GM19035 (cell line): ENCODE measurements at regions not wholly inside any gene's neighbourhood (a gene's known extent, or its start where the extent isn't known, plus 50 kb on each side); places are given as distances from the start of the nearest gene placed in this dataset.

Experiments
- ATAC-seq: cut with Tn5 transposase; IDR thresholded peaks from one replicate; pipeline ENCODE4 v1.9.1; 2021; ENCODE audit not compliant: unreplicated experiment

GRCh38 chr6:133748628-133749027 lies 140.3 kb upstream of the TCF21 start:
- ATAC-seq = no peak

DNA sequence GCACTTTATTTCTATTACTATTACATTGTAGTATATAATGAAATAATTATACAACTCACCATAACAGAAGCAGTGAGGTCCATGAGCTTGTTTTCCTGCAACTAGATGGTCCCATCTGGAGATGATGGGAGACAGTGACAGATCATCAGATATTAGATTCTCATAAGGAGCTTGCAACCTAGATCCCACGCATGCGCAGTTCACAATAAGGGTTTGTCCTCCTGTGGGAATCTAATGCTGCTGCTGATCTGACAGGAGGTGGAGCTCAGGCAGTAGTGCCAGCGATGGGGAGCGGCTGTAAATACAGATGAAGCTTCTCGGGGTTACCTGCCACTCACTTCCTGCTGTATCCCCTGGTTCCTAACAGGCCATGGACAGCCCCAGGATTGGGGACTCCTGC lies 139.5 kb upstream of the TCF21 start:
- no peak for ATAC-seq

GRCh38 chr6:133752129-133752528 lies 136.8 kb upstream of the TCF21 start:
- no peak for ATAC-seq

- no peak for ATAC-seq
Observed at GRCh38 chr6:133753756-133754155, 135.2 kb upstream of the TCF21 start.

- no peak for ATAC-seq
Observed at GRCh38 chr6:133754298-133754697, 134.6 kb upstream of the TCF21 start.

- no peak for ATAC-seq
Observed at GRCh38 chr6:133756078-133756695, 132.7 kb upstream of the TCF21 start.

- ATAC-seq = no peak
Observed at GRCh38 chr6:133757335-133757734, 131.6 kb upstream of the TCF21 start.

DNA sequence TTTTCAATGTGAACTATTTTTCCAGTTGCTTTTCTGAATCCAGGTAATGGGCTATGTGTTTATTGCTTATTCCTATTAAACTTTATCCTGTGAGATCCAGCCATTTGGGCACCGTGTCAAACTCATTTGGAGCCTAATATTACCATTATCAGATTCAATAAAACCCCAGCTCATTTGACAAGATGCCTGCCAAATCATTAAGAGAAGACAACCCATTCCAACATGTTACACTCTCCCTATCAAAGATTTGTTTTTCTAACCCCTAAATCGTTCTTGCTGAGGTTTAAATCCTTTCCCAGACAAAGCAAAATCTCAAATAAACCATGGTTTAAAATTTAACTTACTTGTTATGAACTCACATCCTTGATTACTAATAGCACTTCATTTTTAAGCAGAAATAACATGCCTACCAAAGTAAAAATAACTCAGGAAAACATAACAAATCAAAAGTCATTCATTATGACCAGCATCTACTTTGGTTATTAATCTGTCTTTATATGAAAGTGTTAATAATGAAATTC lies 130.0 kb upstream of the TCF21 start:
- ATAC-seq = no peak

- no peak for ATAC-seq
Observed at GRCh38 chr6:133759524-133759923, 129.4 kb upstream of the TCF21 start.

DNA sequence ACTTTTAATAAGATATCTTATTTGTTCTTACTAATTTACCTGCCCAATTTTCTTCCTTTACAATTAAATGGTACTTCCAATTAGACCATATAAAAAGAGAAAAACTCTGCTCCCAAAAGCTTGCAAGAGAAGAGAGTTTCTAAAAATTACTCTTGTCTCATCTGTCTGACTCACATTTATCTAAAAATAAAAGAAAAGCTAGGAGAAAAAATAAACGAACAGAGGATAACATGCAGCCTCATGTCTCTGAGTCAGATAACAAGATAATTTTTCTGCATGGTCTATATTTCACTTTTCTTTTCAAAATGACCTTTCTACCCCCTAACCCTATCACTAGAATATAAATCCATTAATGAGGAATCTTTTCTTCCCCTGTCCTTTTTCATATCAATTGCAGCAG lies 127.2 kb upstream of the TCF21 start:
- no peak for ATAC-seq

DNA sequence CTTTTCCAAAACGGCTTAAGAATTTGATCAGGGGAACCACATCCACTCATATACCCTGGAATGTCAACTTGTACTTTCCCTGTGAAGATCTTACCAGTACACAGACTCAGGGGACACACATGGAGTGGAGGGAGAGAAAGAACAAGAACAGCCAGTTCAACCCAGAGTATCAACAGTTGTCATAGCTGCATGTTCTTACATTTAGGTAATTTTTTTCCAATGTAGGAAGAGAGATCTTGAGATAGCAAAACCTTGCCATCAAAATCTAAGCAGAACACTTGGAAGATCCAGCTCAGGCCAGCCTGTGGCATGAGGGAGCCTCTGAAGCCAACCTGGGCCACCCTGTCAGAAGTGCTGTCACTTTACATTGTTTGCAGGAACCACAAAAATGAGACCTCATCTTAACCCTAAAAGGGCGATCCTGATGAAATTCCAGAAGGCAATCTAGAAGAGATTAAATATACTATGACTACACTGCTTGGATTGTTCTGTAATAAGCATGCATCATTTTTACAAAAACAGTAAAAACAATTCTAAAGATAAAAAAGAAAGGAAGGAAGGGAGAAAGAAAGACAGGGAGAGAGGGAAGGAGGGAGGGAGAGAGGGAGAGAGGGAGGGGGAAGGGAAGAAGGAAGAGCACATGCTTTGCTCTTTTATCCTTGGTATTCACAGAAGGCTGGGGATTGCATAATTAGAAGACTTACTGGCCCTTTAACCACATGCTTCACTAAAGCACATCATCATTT lies 124.7 kb upstream of the TCF21 start:
- no peak for ATAC-seq

DNA sequence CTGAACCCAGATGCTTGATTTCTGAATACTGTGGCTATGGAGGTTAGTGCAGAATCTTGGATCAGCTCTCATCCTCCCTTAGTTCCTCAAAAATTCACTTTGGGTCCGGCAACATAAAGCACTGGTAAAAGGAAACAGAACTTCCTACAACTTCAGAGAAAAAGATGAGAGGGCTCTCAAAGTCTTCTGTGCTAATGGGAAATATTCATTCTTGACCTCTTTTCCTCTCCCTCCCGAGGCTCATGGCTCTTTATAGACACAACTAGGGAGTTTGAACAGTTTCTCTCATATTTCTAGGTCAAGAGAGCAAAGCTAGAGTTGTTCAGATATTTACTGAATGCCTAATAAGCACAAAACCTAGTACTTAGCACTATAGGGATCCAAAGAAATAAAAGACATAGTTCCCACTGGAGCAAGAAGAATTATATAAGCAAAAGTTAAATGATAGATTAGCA lies 124.1 kb upstream of the TCF21 start:
- no peak for ATAC-seq

DNA sequence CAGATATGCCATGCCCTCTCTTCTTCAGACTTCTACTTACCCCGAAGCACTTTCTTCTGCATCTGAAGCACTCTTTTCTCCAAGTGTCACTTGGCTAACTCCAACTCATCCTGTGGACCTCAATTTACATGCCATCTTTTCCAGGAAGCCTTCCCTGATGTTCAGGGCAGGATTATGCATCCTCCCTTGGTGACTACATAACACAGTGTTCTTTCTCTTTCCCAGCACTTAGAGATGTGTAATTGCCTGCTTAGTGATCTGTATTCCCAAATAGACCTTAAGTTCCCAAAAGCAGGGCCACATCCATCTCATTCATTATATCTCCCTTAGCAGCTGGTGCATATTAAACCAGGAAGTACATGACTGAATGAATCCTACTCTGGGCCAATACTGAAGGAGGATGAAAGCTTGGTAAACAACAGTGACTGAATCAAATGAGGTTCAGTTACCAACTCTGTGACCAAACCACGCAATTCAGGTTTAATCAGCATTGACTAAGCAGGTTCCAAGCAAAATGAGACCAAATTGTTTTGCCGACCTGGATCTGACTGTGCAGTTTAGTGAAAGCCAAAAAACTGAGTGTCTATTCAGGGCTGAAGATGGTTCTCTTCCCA lies 121.4 kb upstream of the TCF21 start:
- no peak for ATAC-seq

- no peak for ATAC-seq
Observed at GRCh38 chr6:133768656-133769295, 120.1 kb upstream of the TCF21 start.

- ATAC-seq = no peak
Observed at GRCh38 chr6:133769463-133769862, 119.5 kb upstream of the TCF21 start.

GRCh38 chr6:133772567-133772966 lies 116.3 kb upstream of the TCF21 start:
- no peak for ATAC-seq

DNA sequence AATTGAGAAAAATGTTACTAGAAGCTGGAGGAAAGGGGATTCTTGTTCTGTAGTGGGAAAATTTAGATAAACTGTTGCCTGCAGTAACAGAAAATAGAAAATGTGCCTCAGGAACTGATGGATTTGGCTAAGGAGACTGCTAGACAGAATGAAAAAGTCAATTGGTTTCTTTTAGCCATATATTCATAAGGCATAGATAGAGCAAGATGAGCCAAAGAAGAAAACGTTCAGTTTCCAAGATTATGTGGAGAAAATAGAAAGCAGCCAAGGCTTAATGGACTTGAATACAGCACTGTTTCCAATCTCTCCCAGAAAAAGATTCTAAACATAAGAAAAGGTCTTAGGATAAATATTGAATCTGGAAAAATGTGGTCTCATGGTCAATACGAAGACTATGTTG lies 115.1 kb upstream of the TCF21 start:
- ATAC-seq = no peak

DNA sequence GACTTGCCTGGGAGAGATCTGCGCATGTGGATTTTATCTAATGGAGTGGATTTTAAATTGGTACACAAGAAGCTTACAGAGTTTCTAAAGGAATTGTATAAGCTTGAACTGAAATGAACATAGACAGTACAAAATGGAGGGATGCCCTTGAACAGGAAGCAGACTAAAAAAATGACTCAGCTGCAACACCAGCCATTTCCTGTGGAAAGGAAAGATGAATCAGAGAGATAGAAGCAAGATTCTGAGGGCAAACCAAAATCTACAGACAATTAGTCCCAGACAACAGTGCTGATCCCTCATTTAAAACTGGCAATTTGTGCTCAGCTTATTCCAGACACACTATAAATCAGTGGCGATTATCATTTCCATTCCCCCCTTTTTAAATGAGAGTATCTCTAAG lies 114.6 kb upstream of the TCF21 start:
- no peak for ATAC-seq

DNA sequence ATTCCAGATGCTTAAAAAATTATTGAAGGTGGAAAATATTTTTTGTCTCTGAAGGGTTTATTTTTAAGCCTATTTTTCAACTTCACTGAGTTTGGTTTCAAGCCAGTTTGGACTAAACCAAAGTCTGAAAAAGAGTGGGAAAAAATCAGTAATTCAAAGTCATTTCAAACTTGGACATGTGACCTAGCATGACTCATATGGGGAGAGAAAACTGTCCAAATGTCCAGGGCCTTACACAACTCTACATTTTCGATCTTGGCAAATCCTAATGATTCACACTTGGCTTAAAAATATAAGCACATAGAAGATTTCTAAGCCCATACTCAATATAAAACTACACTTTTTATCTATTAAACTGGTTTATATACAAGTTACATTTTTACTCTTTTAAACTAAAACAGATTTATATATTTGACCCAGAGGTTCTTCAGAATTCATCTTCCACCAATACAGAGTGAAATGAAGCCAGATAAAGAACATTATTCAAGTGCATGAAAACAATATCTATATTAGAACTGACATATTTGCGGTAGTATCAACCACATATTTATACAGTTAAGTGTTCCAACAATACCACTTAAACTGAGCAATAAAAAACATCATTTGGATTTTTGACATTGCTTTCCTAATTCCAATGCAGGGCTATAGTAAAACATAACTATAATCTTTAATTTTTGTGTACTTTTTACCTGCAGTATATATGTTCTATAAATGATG lies 110.3 kb upstream of the TCF21 start:
- no peak for ATAC-seq

- no peak for ATAC-seq
Observed at GRCh38 chr6:133779916-133780695, 108.8 kb upstream of the TCF21 start.
